A673 (cell line): ENCODE measurements at regions not wholly inside any gene's neighbourhood (a gene's known extent, or its start where the extent isn't known, plus 50 kb on each side); places are given as distances from the start of the nearest gene placed in this dataset.

Experiments used
- BruUV-seq: library from RNA; stranded (reverse); fragments of 400-500 nt; replicated peaks from 2 replicates; lab custom pipeline; 2021; lab: Mats Ljungman, UMichigan
- CTCF ChIA-PET: fragments of 300-600 bp; sonication (Branson Sonifier 250); formaldehyde crosslinking; loops from one replicate; lab custom pipeline; 2022; ENCODE audit warnings: antibody characterized with exemption; lab: Charles Lee
- POLR2A ChIA-PET: fragments of 300-600 bp; sonication (Branson Sonifier 250); formaldehyde crosslinking; loops from one replicate; lab custom pipeline; 2022; ENCODE audit warnings: antibody characterized with exemption; ENCODE audit not compliant: low non-redundant PET; lab: Charles Lee
- DNase-seq: peaks from one replicate; pipeline ENCODE4 v3.0.0-alpha.2; 2015; ENCODE audit warnings: low spot score
- H3K27ac ChIP-seq: fragments of 200-600 bp; sonication (generic); 2 replicates; pipeline ENCODE4 v1.5.1; 2016; ENCODE audit warnings: mixed run types, low read depth, mild to moderate bottlenecking, mixed read lengths, antibody characterized with exemption, low read length; ENCODE audit not compliant: poor library complexity, severe bottlenecking
- H3K27me3 ChIP-seq: fragments of 200-600 bp; sonication (generic); replicated peaks from 2 replicates; pipeline ENCODE4 v1.6.1; 2017; ENCODE audit warnings: mixed run types, low read depth, mild to moderate bottlenecking, mixed read lengths, antibody characterized with exemption, low read length; ENCODE audit not compliant: insufficient read depth, poor library complexity
- H3K36me3 ChIP-seq: fragments of 200-600 bp; sonication (generic); 2 replicates; pipeline ENCODE4 v1.6.1; 2016; ENCODE audit warnings: mixed run types, mild to moderate bottlenecking, mixed read lengths, antibody characterized with exemption, low read length; ENCODE audit not compliant: insufficient read depth, poor library complexity, severe bottlenecking
- H3K4me1 ChIP-seq: fragments of 200-600 bp; sonication (generic); 2 replicates; pipeline ENCODE4 v1.6.1; 2017; ENCODE audit warnings: mixed run types, mild to moderate bottlenecking, mixed read lengths, antibody characterized with exemption, low read length; ENCODE audit not compliant: insufficient read depth, poor library complexity, severe bottlenecking
- H3K4me3 ChIP-seq: fragments of 200-600 bp; sonication (generic); 2 replicates; pipeline ENCODE4 v1.5.1; 2016; ENCODE audit warnings: low read depth, mixed run types, mild to moderate bottlenecking, mixed read lengths, low read length; ENCODE audit not compliant: poor library complexity, severe bottlenecking
- H3K9me3 ChIP-seq: fragments of 200-600 bp; sonication (generic); 2 replicates; pipeline ENCODE4 v1.6.1; 2016; ENCODE audit warnings: mixed run types, low read depth, mild to moderate bottlenecking, mixed read lengths, antibody characterized with exemption, low read length; ENCODE audit not compliant: poor library complexity, severe bottlenecking
- EZH2 ChIP-seq: fragments of 200-600 bp; sonication (generic); IDR thresholded peaks from 2 replicates; pipeline ENCODE4 v1.6.1; 2017; ENCODE audit warnings: borderline replicate concordance, low read depth, mild to moderate bottlenecking, mixed read lengths, antibody characterized with exemption, low read length; ENCODE audit not compliant: poor library complexity, severe bottlenecking
- intact Hi-C: fragments of 100-400 bp; cut with micrococcal nuclease; formaldehyde crosslinking; loops from one replicate; pipeline ENCODE4 v1.10.0; 2022; ENCODE audit not compliant: unreplicated experiment
- TF ChIP-seq, protein P1 (sequence below): fragments of 300-800, 200-600 bp; sonication (generic); conservative IDR thresholded peaks from 2 replicates; pipeline ENCODE4 v1.5.1; 2017; ENCODE audit warnings: low read depth, mild to moderate bottlenecking, antibody characterized with exemption, low read length, moderate library complexity, mixed read lengths

DNA sequence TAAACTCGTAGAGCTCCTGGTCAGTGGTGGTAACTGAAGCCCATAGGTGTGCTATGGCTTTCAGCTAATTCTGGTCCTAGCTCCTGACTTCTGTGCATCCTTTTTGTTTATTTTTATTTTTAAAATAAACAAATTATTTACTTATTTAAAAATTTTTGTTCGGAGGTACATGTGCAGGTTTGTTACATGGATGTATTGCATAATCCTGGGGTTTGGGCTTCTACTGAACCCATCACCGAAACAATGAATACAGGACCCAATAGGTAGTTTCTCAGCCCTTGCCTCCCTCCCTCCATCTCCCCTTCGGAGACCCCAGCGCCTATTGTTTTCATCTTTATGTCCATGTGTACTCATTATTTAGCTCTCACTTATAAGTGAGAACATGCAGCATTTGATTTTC is 143.8 kb downstream of the URB2 start:
- no TSS peak for BruUV-seq
- Histone ChIP-seq H3K27me3 (no peaks in the 10 kb centered on the region), H3K27ac (no peak overlapping the region), H3K36me3 (no peaks in the 10 kb centered on the region), H3K9me3 (no peaks in the 10 kb centered on the region), H3K4me1 (no peaks in the 10 kb centered on the region), H3K4me3 (no peak overlapping the region)
- DNase-seq: no peak
- TF ChIP-seq, protein P1, sequence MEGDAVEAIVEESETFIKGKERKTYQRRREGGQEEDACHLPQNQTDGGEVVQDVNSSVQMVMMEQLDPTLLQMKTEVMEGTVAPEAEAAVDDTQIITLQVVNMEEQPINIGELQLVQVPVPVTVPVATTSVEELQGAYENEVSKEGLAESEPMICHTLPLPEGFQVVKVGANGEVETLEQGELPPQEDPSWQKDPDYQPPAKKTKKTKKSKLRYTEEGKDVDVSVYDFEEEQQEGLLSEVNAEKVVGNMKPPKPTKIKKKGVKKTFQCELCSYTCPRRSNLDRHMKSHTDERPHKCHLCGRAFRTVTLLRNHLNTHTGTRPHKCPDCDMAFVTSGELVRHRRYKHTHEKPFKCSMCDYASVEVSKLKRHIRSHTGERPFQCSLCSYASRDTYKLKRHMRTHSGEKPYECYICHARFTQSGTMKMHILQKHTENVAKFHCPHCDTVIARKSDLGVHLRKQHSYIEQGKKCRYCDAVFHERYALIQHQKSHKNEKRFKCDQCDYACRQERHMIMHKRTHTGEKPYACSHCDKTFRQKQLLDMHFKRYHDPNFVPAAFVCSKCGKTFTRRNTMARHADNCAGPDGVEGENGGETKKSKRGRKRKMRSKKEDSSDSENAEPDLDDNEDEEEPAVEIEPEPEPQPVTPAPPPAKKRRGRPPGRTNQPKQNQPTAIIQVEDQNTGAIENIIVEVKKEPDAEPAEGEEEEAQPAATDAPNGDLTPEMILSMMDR: no peak
- TF ChIP-seq EZH2: no peak
- CTCF ChIA-PET: no interaction called here
- POLR2A ChIA-PET: no interaction called here
- intact Hi-C loops: no loop called here

GRCh38 chr1:229778794-229779193 is 152.7 kb downstream of the URB2 start:
- no TSS peak for BruUV-seq
- Histone ChIP-seq H3K27me3 (no peaks in the 10 kb centered on the region), H3K9me3 (no peaks in the 10 kb centered on the region), H3K27ac (no peak overlapping the region), H3K4me1 (no peaks in the 10 kb centered on the region), H3K36me3 (no peaks in the 10 kb centered on the region), H3K4me3 (no peak overlapping the region)
- CTCF ChIA-PET: no interaction called here
- no peak for TF ChIP-seq EZH2
- no peak for DNase-seq
- intact Hi-C loops: no loop called here
- POLR2A ChIA-PET: no interaction called here

GRCh38 chr1:229781453-229781852 is 155.4 kb downstream of the URB2 start:
- H3K36me3 ChIP-seq: no peaks in the 10 kb centered on the region
- TF ChIP-seq, protein P1: no peak
- no peak for TF ChIP-seq EZH2
- no peak overlapping the region for H3K27ac ChIP-seq
- H3K4me3 ChIP-seq: no peak overlapping the region
- CTCF ChIA-PET: no interaction called here
- H3K4me1 ChIP-seq: no peaks in the 10 kb centered on the region
- POLR2A ChIA-PET: no interaction called here
- no peaks in the 10 kb centered on the region for H3K27me3 ChIP-seq
- BruUV-seq: no TSS peak
- DNase-seq: no peak
- no peaks in the 10 kb centered on the region for H3K9me3 ChIP-seq
- intact Hi-C loops: no loop called here

GRCh38 chr1:229782469-229782868 is 156.4 kb downstream of the URB2 start:
- no peaks in the 10 kb centered on the region for H3K9me3 ChIP-seq
- TF ChIP-seq EZH2: no peak
- TF ChIP-seq, protein P1: no peak
- no peak overlapping the region for H3K4me3 ChIP-seq
- no peaks in the 10 kb centered on the region for H3K27me3 ChIP-seq
- ChIA-PET POLR2A (no interaction called here), CTCF (no interaction called here)
- intact Hi-C loops: no loop called here
- DNase-seq: no peak
- H3K27ac ChIP-seq: no peak overlapping the region
- no peaks in the 10 kb centered on the region for H3K4me1 ChIP-seq
- H3K36me3 ChIP-seq: no peaks in the 10 kb centered on the region
- BruUV-seq: no TSS peak
